Left ventricle myocardium inferior (tissue), 1 donor: ENCODE measurements at regions not wholly inside any gene's neighbourhood (a gene's known extent, or its start where the extent isn't known, plus 50 kb on each side); places are given as distances from the start of the nearest gene placed in this dataset.
"Not testable (repeated sequence)": the region's sequence is repeated elsewhere in the genome, so short reads cannot be mapped to it uniquely, and the experiment has no call there.

ENCODE experiments used
- DNase-seq: peaks from one replicate; pipeline ENCODE4 v3.0.0-alpha.2; 2020
- H3K27ac ChIP-seq: fragments of 200-600 bp; replicated peaks from 2 replicates; pipeline ENCODE4 v1.8.0; 2021
- H3K27me3 ChIP-seq: fragments of 200-600 bp; 2 replicates; pipeline ENCODE4 v1.8.0; 2021; ENCODE audit warnings: low read depth
- H3K36me3 ChIP-seq: fragments of 200-600 bp; 2 replicates; pipeline ENCODE4 v1.8.0; 2021
- H3K4me1 ChIP-seq: fragments of 200-600 bp; 2 replicates; pipeline ENCODE4 v1.8.0; 2021
- H3K4me3 ChIP-seq: fragments of 200-600 bp; 2 replicates; pipeline ENCODE4 v1.8.0; 2021; ENCODE audit warnings: mild to moderate bottlenecking, moderate library complexity
- H3K9me3 ChIP-seq: fragments of 200-600 bp; replicated peaks from 2 replicates; pipeline ENCODE4 v1.8.0; 2021
- intact Hi-C: fragments of 100-400 bp; cut with micrococcal nuclease; formaldehyde crosslinking; loops from one replicate; pipeline ENCODE4 v1.11.0; 2022
- TF ChIP-seq, protein P1 (sequence below): fragments of 200-600 bp; IDR thresholded peaks from 2 replicates; pipeline ENCODE4 v1.8.0; 2021; ENCODE audit warnings: antibody characterized with exemption, mild to moderate bottlenecking, borderline replicate concordance
- donor health status: DM: no; HTN: yes; CAD: no; lungs with severe emphysema.

DNA sequence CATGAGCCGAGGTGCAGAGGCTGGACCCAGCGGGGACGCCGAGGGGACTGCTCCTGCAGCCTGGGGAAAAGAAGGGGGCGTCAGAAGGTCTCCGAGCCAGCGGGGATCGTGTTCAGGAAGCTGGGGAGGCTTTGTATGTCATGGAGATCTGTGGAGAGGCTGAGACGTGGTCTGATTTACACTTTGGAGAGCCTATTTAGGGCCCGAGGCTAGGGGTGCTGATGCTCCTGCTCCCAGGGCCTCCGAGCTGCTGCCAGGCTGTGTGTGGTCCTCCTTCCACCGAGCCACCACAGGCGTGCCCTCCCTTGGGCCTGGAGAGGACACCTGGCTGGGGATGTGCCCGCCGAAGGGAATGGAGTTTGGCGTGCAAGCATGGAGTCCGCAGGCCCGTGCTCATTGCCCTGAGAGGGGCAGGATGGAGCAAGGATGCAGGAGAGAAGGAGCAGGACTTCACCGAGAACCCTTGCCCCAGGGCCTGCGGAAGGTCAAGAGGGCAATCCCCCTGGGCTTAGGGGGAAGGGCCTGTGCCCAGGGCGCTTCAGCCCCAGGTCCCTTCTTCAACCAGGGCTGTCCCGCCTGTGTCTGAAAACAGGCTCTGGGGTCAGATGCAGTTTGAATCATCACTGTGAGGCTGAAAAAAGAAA, 252.5 kb downstream of the VAPA start:
- TF ChIP-seq, protein P1, sequence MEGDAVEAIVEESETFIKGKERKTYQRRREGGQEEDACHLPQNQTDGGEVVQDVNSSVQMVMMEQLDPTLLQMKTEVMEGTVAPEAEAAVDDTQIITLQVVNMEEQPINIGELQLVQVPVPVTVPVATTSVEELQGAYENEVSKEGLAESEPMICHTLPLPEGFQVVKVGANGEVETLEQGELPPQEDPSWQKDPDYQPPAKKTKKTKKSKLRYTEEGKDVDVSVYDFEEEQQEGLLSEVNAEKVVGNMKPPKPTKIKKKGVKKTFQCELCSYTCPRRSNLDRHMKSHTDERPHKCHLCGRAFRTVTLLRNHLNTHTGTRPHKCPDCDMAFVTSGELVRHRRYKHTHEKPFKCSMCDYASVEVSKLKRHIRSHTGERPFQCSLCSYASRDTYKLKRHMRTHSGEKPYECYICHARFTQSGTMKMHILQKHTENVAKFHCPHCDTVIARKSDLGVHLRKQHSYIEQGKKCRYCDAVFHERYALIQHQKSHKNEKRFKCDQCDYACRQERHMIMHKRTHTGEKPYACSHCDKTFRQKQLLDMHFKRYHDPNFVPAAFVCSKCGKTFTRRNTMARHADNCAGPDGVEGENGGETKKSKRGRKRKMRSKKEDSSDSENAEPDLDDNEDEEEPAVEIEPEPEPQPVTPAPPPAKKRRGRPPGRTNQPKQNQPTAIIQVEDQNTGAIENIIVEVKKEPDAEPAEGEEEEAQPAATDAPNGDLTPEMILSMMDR, result no peak
- intact Hi-C loops, result no loop called here
- no peak for DNase-seq
- no peak overlapping the region for H3K27ac ChIP-seq
- H3K36me3 ChIP-seq, result no peaks in the 10 kb centered on the region
- H3K4me3 ChIP-seq, result no peak overlapping the region
- H3K4me1 ChIP-seq, result peaks cover 6% of the 10 kb centered on the region
- no peaks in the 10 kb centered on the region for H3K27me3 ChIP-seq
- H3K9me3 ChIP-seq, result no peaks in the 10 kb centered on the region

DNA sequence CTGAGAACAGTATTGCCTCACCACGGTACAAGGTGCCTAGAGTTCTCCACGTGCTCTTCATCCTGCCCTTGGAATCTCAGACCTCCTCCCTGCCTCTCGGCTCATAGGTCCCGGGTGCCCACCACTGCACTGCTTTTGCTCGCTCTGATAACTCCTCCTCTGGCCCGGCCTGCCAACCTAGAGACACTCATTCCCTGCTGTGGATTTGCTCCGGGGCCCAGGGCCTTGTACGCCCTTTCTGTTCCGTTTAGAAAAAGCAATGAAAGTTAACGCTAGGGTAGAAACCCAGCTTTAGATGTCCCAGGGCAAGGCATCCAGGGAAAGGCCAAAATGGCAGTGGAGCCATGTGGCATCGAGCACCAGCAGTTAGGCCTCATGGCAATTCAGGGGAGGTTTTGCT, 253.9 kb downstream of the VAPA start:
- H3K4me3 ChIP-seq, result no peak overlapping the region
- DNase-seq, result no peak
- H3K27me3 ChIP-seq, result no peaks in the 10 kb centered on the region
- intact Hi-C loops, result no loop called here
- TF ChIP-seq, protein P1, result no peak
- no peaks in the 10 kb centered on the region for H3K9me3 ChIP-seq
- H3K4me1 ChIP-seq, result peaks cover 6% of the 10 kb centered on the region
- no peak overlapping the region for H3K27ac ChIP-seq
- no peaks in the 10 kb centered on the region for H3K36me3 ChIP-seq

DNA sequence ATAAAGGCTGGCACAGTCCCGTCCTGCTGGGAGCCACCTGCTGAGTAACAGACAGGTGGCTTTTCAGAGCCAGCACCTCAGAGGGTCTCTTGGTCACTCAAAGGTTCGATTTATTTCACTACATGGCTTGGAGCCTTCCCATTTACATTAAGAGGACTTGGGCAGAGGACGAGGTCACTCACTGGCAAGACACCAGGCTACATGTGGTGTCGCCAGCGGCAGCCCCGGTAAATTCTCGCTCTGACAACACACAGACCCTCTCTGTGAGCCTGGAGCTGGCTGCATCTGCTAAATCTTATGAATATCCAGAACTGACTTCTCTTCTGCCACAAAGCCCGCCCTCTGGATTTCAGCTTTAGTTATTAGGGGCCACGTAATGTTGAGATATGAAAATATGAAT, 254.7 kb downstream of the VAPA start:
- no peaks in the 10 kb centered on the region for H3K9me3 ChIP-seq
- H3K36me3 ChIP-seq, result no peaks in the 10 kb centered on the region
- H3K27me3 ChIP-seq, result no peaks in the 10 kb centered on the region
- peaks cover 6% of the 10 kb centered on the region for H3K4me1 ChIP-seq
- DNase-seq, result no peak
- no peak overlapping the region for H3K4me3 ChIP-seq
- intact Hi-C loops, result no loop called here
- TF ChIP-seq, protein P1, result no peak
- H3K27ac ChIP-seq, result no peak overlapping the region

DNA sequence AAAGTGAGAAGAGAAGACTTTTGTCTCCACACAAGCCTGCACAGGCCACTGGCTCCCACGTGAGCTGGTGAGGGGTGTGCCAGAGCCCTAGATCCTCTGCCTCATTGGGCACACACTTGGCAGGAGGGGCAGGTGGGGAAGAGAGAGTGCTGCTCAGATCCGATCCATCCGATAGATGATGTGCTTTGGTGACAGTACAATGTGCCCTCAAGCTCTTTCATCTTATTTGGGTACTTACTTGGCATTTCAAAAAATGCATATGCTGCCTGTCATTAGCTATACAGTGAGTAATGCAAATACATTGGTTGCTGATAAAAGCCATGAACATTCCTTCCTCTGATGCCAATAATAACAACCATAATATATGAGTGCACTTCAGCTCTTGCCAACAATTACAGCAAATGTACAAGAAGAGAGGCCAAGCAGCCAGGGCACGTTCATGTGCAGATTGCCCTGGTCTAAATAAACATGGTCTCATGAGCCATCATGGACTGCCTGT, 255.3 kb downstream of the VAPA start:
- Histone ChIP-seq H3K36me3 (no peaks in the 10 kb centered on the region), H3K4me3 (no peak overlapping the region), H3K9me3 (no peaks in the 10 kb centered on the region), H3K4me1 (peaks cover 6% of the 10 kb centered on the region), H3K27ac (no peak overlapping the region), H3K27me3 (no peaks in the 10 kb centered on the region)
- no peak for DNase-seq
- intact Hi-C loops, result no loop called here
- TF ChIP-seq, protein P1, result no peak

DNA sequence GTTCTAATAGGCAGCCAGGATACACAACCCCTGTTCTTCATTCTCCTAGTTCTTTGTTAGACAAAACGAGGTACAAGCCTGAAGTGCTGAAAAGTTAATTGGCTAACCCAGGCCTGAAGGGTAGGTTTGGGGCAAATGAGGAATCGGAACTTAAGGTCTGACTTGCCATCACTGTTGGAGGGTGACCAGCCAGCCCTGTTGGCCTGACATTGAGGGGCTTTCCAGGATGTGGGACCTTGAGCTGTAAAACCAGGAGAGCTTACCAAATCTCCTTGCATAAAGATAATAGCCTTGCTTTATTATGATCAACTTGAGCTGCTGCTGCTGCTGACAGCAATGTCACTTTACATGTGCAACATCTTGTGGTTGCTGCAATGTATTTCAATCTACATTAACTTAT, 256.0 kb downstream of the VAPA start:
- intact Hi-C loops, result no loop called here
- Histone ChIP-seq H3K4me3 (no peak overlapping the region), H3K27ac (no peak overlapping the region), H3K4me1 (no peaks in the 10 kb centered on the region), H3K27me3 (no peaks in the 10 kb centered on the region), H3K36me3 (no peaks in the 10 kb centered on the region), H3K9me3 (no peaks in the 10 kb centered on the region)
- TF ChIP-seq, protein P1, result no peak
- no peak for DNase-seq

DNA sequence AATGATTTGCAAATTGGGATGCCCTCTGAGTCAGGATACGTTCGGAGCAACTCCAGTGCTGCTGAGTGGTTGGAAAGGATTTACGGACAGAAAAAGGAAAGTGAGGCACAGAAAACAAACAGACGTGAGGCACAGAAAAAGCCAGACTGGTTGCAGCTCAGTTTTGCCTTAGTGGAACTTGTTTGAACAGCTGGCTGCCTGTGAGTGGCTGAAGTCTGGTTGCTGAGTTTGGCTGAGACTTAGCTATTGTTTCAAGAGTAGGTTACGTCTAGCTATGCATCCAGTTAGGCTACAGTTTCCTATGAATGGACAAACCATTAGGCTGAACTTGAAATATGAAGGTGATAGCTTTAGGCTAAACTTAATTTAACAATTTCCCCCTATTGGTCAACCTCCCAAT, 256.6 kb downstream of the VAPA start:
- Histone ChIP-seq H3K36me3 (no peaks in the 10 kb centered on the region), H3K4me3 (no peak overlapping the region), H3K27ac (no peak overlapping the region), H3K27me3 (no peaks in the 10 kb centered on the region), H3K9me3 (no peaks in the 10 kb centered on the region), H3K4me1 (no peaks in the 10 kb centered on the region)
- intact Hi-C loops, result no loop called here
- TF ChIP-seq, protein P1, result no peak
- DNase-seq, result no peak

DNA sequence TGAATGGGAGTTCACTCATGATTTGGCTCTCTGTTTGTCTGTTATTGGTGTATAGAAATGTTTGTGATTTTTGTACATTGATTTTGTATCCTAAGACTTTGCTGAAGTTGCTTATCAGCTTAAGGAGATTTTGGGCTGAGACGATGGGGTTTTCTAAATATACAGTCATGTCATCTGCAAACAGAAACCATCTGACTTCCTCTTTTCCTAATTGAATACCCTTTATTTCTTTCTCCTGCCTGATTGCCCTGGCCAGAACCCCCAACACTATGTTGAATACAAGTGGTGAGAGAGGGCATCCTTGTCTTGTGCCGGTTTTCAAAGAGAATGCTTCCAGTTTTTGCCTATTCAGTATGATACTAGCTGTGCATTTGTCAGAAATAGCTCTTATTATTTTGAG, 261.5 kb downstream of the VAPA start:
- H3K36me3 ChIP-seq, H3K9me3 ChIP-seq, H3K27ac ChIP-seq, intact Hi-C loops, H3K4me1 ChIP-seq, H3K27me3 ChIP-seq, H3K4me3 ChIP-seq, DNase-seq: not testable (repeated sequence)

DNA sequence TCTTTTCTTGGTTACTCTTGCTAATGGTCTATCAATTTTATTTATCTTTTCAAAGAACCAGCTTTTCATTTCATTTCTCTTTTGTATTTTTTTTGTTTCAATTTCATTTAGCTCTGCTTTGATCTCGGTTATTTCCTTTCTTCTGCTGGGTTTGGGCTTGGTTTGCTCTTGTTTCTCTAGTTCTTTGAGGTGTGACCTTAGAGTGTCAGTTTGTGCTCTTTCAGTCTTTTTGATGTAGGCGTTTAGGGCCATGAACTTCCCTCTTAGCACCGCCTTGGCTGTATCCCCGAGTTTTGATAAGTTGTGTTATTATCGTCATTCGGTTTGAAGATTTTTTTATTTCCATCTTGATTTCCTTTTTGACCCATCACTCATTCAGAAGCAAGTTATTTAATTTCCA, 265.5 kb downstream of the VAPA start:
- H3K36me3 ChIP-seq, DNase-seq, H3K27ac ChIP-seq, H3K4me1 ChIP-seq, H3K27me3 ChIP-seq, H3K4me3 ChIP-seq, intact Hi-C loops, H3K9me3 ChIP-seq: not testable (repeated sequence)
